NT2/D1 (cell line): ENCODE measurements at regions not wholly inside any gene's neighbourhood (a gene's known extent, or its start where the extent isn't known, plus 50 kb on each side); places are given as distances from the start of the nearest gene placed in this dataset.

Source experiments
- SUZ12 ChIP-seq: IDR thresholded peaks from 2 replicates; pipeline ENCODE4 v1.6.1; 2011; ENCODE audit not compliant: insufficient read length, insufficient read depth; ENCODE audit errors: extremely low read depth
- YY1 ChIP-seq: IDR thresholded peaks from 2 replicates; pipeline ENCODE4 v1.6.1; 2011; ENCODE audit not compliant: insufficient read length, insufficient read depth
- ZNF274 ChIP-seq: IDR thresholded peaks from 2 replicates; pipeline ENCODE4 v1.6.1; 2011; ENCODE audit warnings: mild to moderate bottlenecking, low read depth, low read length

DNA sequence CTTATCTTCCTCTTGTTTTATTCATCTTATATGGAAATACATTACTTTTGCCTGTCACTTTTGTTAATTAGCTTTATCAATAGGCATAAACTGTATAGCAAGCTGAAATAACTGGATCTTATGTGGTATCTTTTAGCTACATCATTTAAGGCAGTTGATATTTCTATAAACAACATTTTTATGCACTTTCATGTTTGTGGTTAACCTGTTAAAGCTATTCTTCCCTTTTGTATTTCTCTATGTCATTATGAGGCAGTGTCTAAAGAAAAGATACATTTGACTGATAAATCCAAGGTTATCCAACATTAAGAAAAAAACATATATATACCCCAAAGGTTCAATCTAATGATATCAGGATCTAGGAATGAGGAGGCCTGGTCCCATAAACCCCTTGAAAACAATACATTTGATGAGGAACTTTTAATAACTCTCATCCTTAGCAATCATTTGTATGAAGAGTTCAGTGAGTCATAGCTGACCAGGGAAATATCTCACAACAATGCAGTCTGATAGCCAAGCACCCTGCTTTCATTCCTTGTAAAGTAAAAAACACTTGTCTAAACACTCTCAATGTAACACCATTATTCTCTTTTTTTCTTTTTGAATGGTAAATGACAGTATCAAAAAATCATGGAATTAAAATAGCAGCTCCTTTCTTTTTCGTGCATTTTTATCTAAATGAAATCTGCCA, 300.9 kb downstream of the NEBL start:
- no peak for TF ChIP-seq YY1
- no peak for TF ChIP-seq SUZ12
- TF ChIP-seq ZNF274: no peak
